LNCaP clone FGC (cell line): ENCODE measurements at regions not wholly inside any gene's neighbourhood (a gene's known extent, or its start where the extent isn't known, plus 50 kb on each side); places are given as distances from the start of the nearest gene placed in this dataset.

ENCODE experiments used
- DNase-seq: peaks from one replicate; pipeline ENCODE4 v3.0.0-alpha.2; 2011; ENCODE audit warnings: low read depth
- H3K4me3 ChIP-seq: 2 replicates; pipeline ENCODE4 v1.5.1; 2011; ENCODE audit warnings: mild to moderate bottlenecking, low read depth, low read length, control low read depth
- CTCF ChIP-seq: IDR thresholded peaks from 2 replicates; pipeline ENCODE4 v1.5.1; 2012; ENCODE audit warnings: mild to moderate bottlenecking; ENCODE audit not compliant: control insufficient read depth, insufficient read depth; ENCODE audit errors: extremely low read depth

GRCh38 chr4:56245547-56246232 is 141.6 kb downstream of the AASDH start:
- no peak for DNase-seq
- TF ChIP-seq CTCF, result no peak
- no peak overlapping the region for H3K4me3 ChIP-seq

- DNase-seq, result no peak
- no peak overlapping the region for H3K4me3 ChIP-seq
- TF ChIP-seq CTCF, result no peak
Measured at GRCh38 chr4:56244681-56245080, 142.6 kb downstream of the AASDH start.

GRCh38 chr4:56243107-56243506 is 144.2 kb downstream of the AASDH start:
- TF ChIP-seq CTCF, result no peak
- H3K4me3 ChIP-seq, result no peak overlapping the region
- DNase-seq, result no peak

- H3K4me3 ChIP-seq, result no peak overlapping the region
- no peak for DNase-seq
- TF ChIP-seq CTCF, result no peak
Measured at GRCh38 chr4:56241500-56241899, 145.8 kb downstream of the AASDH start.

- no peak overlapping the region for H3K4me3 ChIP-seq
- DNase-seq, result no peak
- no peak for TF ChIP-seq CTCF
Measured at GRCh38 chr4:56240554-56241174, 146.6 kb downstream of the AASDH start.

- no peak for TF ChIP-seq CTCF
- no peak overlapping the region for H3K4me3 ChIP-seq
- DNase-seq, result no peak
Measured at GRCh38 chr4:56238251-56238650, 149.0 kb downstream of the AASDH start.

- TF ChIP-seq CTCF, result no peak
- no peak for DNase-seq
- no peak overlapping the region for H3K4me3 ChIP-seq
Measured at GRCh38 chr4:56235725-56236124, 151.6 kb downstream of the AASDH start.
